BE2C (cell line): ENCODE measurements at regions not wholly inside any gene's neighbourhood (a gene's known extent, or its start where the extent isn't known, plus 50 kb on each side); places are given as distances from the start of the nearest gene placed in this dataset.
"Not testable (repeated sequence)": the region's sequence is repeated elsewhere in the genome, so short reads cannot be mapped to it uniquely, and the experiment has no call there.

ENCODE experiments used
- DNase-seq: peaks from one replicate; pipeline ENCODE4 v3.0.0-alpha.2; 2020
- H3K27me3 ChIP-seq: fragments of 250-450 bp; sonication (Bioruptor Pico); 2 replicates; pipeline ENCODE4 v1.5.1; 2020; ENCODE audit warnings: mild to moderate bottlenecking
- H3K36me3 ChIP-seq: fragments of 250-450 bp; sonication (Bioruptor Pico); 2 replicates; pipeline ENCODE4 v1.5.1; 2020; ENCODE audit warnings: mild to moderate bottlenecking
- H3K4me1 ChIP-seq: fragments of 250-450 bp; sonication (Bioruptor Pico); 2 replicates; pipeline ENCODE4 v1.5.1; 2020
- H3K4me3 ChIP-seq: 2 replicates; pipeline ENCODE4 v1.5.1; 2011; ENCODE audit warnings: low read depth, low read length
- H3K9me3 ChIP-seq: fragments of 250-450 bp; sonication (Bioruptor Pico); 2 replicates; pipeline ENCODE4 v1.5.1; 2020
- CTCF ChIP-seq: IDR thresholded peaks from 2 replicates; pipeline ENCODE4 v1.5.1; 2012; ENCODE audit warnings: mild to moderate bottlenecking, low read depth, low read length

- Histone ChIP-seq H3K27me3 (no peaks in the 10 kb centered on the region), H3K9me3 (no peaks in the 10 kb centered on the region), H3K4me3 (no peak overlapping the region), H3K36me3 (no peaks in the 10 kb centered on the region), H3K4me1 (no peaks in the 10 kb centered on the region)
- DNase-seq = no peak
- no peak for TF ChIP-seq CTCF
Observed at GRCh38 chr10:34940436-34940835, 125.3 kb upstream of the PARD3 start.

GRCh38 chr10:34938399-34938670, 123.2 kb upstream of the PARD3 start:
- TF ChIP-seq CTCF = no peak
- no peak overlapping the region for H3K4me3 ChIP-seq
- no peaks in the 10 kb centered on the region for H3K4me1 ChIP-seq
- no peaks in the 10 kb centered on the region for H3K36me3 ChIP-seq
- H3K27me3 ChIP-seq = no peaks in the 10 kb centered on the region
- no peaks in the 10 kb centered on the region for H3K9me3 ChIP-seq
- no peak for DNase-seq

- H3K9me3 ChIP-seq, H3K4me1 ChIP-seq, DNase-seq, H3K36me3 ChIP-seq, H3K27me3 ChIP-seq, H3K4me3 ChIP-seq: not testable (repeated sequence)
Observed at GRCh38 chr10:34937643-34938398, 122.7 kb upstream of the PARD3 start.

- H3K4me1 ChIP-seq = no peaks in the 10 kb centered on the region
- H3K27me3 ChIP-seq = no peaks in the 10 kb centered on the region
- H3K4me3 ChIP-seq = no peak overlapping the region
- no peak for TF ChIP-seq CTCF
- H3K9me3 ChIP-seq = no peaks in the 10 kb centered on the region
- DNase-seq = no peak
- no peaks in the 10 kb centered on the region for H3K36me3 ChIP-seq
Observed at GRCh38 chr10:34936061-34936460, 121.0 kb upstream of the PARD3 start.

- no peaks in the 10 kb centered on the region for H3K9me3 ChIP-seq
- no peaks in the 10 kb centered on the region for H3K36me3 ChIP-seq
- TF ChIP-seq CTCF = no peak
- no peak overlapping the region for H3K4me3 ChIP-seq
- no peaks in the 10 kb centered on the region for H3K4me1 ChIP-seq
- no peaks in the 10 kb centered on the region for H3K27me3 ChIP-seq
- no peak for DNase-seq
Observed at GRCh38 chr10:34933676-34934075, 118.6 kb upstream of the PARD3 start.

- no peaks in the 10 kb centered on the region for H3K27me3 ChIP-seq
- H3K9me3 ChIP-seq = no peaks in the 10 kb centered on the region
- TF ChIP-seq CTCF = no peak
- no peak overlapping the region for H3K4me3 ChIP-seq
- H3K36me3 ChIP-seq = no peaks in the 10 kb centered on the region
- no peak for DNase-seq
- H3K4me1 ChIP-seq = no peaks in the 10 kb centered on the region
Observed at GRCh38 chr10:34932235-34932634, 117.1 kb upstream of the PARD3 start.

- no peaks in the 10 kb centered on the region for H3K36me3 ChIP-seq
- H3K27me3 ChIP-seq = no peaks in the 10 kb centered on the region
- no peaks in the 10 kb centered on the region for H3K9me3 ChIP-seq
- H3K4me3 ChIP-seq = no peak overlapping the region
- no peaks in the 10 kb centered on the region for H3K4me1 ChIP-seq
- no peak for DNase-seq
- TF ChIP-seq CTCF = no peak
Observed at GRCh38 chr10:34931216-34931615, 116.1 kb upstream of the PARD3 start.
